Mucosa of rectum (tissue), 2 donors: ENCODE measurements at regions not wholly inside any gene's neighbourhood (a gene's known extent, or its start where the extent isn't known, plus 50 kb on each side); places are given as distances from the start of the nearest gene placed in this dataset.

Source experiments
- H3K27ac ChIP-seq, 2 donors: one replicate each; pipeline ENCODE4 v1.7.0; 2013; ENCODE audit warnings: inconsistent platforms in 2 of 2, low read depth in 2 of 2, low read length in 2 of 2
- H3K27me3 ChIP-seq, 2 donors: one replicate each; pipeline ENCODE4 v1.7.0; 2013; ENCODE audit warnings: low read length in 2 of 2; ENCODE audit not compliant: control insufficient read depth in 2 of 2, insufficient read depth in 2 of 2
- H3K36me3 ChIP-seq, 2 donors: one replicate each; pipeline ENCODE4 v1.7.0; 2013; ENCODE audit warnings: low read length in 2 of 2; ENCODE audit not compliant: control insufficient read depth in 2 of 2, insufficient read depth in 2 of 2
- H3K4me1 ChIP-seq, 2 donors: one replicate each; pipeline ENCODE4 v1.7.0; 2013; ENCODE audit warnings: low read length in 2 of 2, mild to moderate bottlenecking in 1 of 2; ENCODE audit not compliant: control insufficient read depth in 2 of 2, insufficient read depth in 2 of 2
- H3K4me3 ChIP-seq, 2 donors: one replicate each; pipeline ENCODE4 v1.7.0; 2013; ENCODE audit warnings: low read length in 2 of 2
- H3K9ac ChIP-seq, 2 donors: one replicate each; pipeline ENCODE4 v1.7.0; 2013; ENCODE audit warnings: low read length in 2 of 2, low read depth in 1 of 2, mild to moderate bottlenecking in 1 of 2
- H3K9me3 ChIP-seq, 2 donors: one replicate each; pipeline ENCODE4 v1.7.0; 2013; ENCODE audit warnings: low read length in 2 of 2; ENCODE audit not compliant: control insufficient read depth in 2 of 2
- donor health status: healthy.
- donor health status: Normal muscosa, but diverticular disease.

GRCh38 chr11:32039149-32039548 lies 51.7 kb upstream of the RCN1 start:
- H3K9ac ChIP-seq, result no peak overlapping the region
- H3K4me3 ChIP-seq, result no peak overlapping the region
- H3K27ac ChIP-seq, result no peak overlapping the region
- no peaks in the 10 kb centered on the region for H3K27me3 ChIP-seq
- H3K9me3 ChIP-seq, result no peaks in the 10 kb centered on the region
- no peaks in the 10 kb centered on the region for H3K36me3 ChIP-seq
- H3K4me1 ChIP-seq, result no peaks in the 10 kb centered on the region

- Histone ChIP-seq H3K9me3 (no peaks in the 10 kb centered on the region), H3K27me3 (no peaks in the 10 kb centered on the region), H3K4me1 (no peaks in the 10 kb centered on the region), H3K4me3 (no peak overlapping the region), H3K27ac (no peak overlapping the region), H3K36me3 (no peaks in the 10 kb centered on the region), H3K9ac (no peak overlapping the region)
Measured at GRCh38 chr11:32034680-32035079, 56.2 kb upstream of the RCN1 start.

GRCh38 chr11:32034149-32034548 lies 56.7 kb upstream of the RCN1 start:
- Histone ChIP-seq H3K4me1 (no peaks in the 10 kb centered on the region), H3K9ac (no peak overlapping the region), H3K27ac (no peak overlapping the region), H3K27me3 (no peaks in the 10 kb centered on the region), H3K4me3 (no peak overlapping the region), H3K9me3 (no peaks in the 10 kb centered on the region), H3K36me3 (no peaks in the 10 kb centered on the region)

DNA sequence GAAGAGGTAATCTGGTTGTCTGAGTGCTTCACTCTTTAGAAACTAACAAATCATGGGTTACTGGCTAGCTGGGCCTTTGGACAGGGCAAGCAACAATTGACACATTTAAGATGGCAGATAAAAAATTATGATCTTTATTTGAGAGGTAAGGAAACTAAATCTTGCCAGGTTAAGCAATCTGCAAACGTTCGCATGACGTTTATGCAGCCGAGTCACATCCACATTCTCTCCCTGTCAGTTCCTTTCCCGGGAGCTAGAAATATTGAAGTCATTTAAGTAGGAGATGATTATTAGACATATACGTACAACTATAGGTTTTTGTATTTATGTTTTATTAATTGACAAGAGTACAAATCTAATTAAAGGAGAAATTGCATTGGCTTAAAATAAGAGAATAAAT lies 57.4 kb upstream of the RCN1 start:
- H3K4me3 ChIP-seq, result no peak overlapping the region
- no peaks in the 10 kb centered on the region for H3K36me3 ChIP-seq
- no peak overlapping the region for H3K27ac ChIP-seq
- no peaks in the 10 kb centered on the region for H3K9me3 ChIP-seq
- H3K27me3 ChIP-seq, result no peaks in the 10 kb centered on the region
- H3K4me1 ChIP-seq, result no peaks in the 10 kb centered on the region
- no peak overlapping the region for H3K9ac ChIP-seq

- H3K27ac ChIP-seq, result no peak overlapping the region
- no peaks in the 10 kb centered on the region for H3K36me3 ChIP-seq
- H3K9ac ChIP-seq, result no peak overlapping the region
- H3K27me3 ChIP-seq, result no peaks in the 10 kb centered on the region
- H3K4me1 ChIP-seq, result no peaks in the 10 kb centered on the region
- no peak overlapping the region for H3K4me3 ChIP-seq
- H3K9me3 ChIP-seq, result no peaks in the 10 kb centered on the region
Measured at GRCh38 chr11:32033067-32033466, 57.8 kb upstream of the RCN1 start.

DNA sequence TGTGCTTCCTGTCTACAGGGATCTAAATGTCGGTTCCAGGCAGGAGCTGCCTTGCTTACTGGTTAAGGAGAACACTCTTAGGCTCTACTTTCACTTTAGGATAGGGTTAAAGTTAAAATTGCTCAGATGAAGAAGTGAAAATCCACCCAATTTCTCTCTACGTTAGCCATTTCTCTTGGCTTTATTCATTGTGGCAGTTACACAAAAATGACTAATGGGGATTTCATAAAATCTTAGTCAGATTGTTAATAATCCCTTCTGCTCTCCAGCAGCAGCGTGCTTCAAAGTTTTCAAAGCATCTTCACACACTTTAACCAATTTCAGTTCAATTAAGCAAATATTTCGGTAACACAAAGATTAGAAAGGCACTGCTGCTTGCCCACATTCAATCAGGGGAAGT lies 58.4 kb upstream of the RCN1 start:
- Histone ChIP-seq H3K27me3 (no peaks in the 10 kb centered on the region), H3K4me1 (no peaks in the 10 kb centered on the region), H3K9me3 (no peaks in the 10 kb centered on the region)

GRCh38 chr11:32032052-32032451 lies 58.8 kb upstream of the RCN1 start:
- Histone ChIP-seq H3K9ac (no peak overlapping the region), H3K4me3 (no peak overlapping the region), H3K4me1 (no peaks in the 10 kb centered on the region), H3K27me3 (no peaks in the 10 kb centered on the region), H3K36me3 (no peaks in the 10 kb centered on the region), H3K9me3 (no peaks in the 10 kb centered on the region), H3K27ac (no peak overlapping the region)

More for the DNA sequence above, 58.4 kb upstream of the RCN1 start:
- no peaks in the 10 kb centered on the region for H3K36me3 ChIP-seq
- H3K4me3 ChIP-seq, result no peak overlapping the region
- no peak overlapping the region for H3K9ac ChIP-seq
- no peak overlapping the region for H3K27ac ChIP-seq

DNA sequence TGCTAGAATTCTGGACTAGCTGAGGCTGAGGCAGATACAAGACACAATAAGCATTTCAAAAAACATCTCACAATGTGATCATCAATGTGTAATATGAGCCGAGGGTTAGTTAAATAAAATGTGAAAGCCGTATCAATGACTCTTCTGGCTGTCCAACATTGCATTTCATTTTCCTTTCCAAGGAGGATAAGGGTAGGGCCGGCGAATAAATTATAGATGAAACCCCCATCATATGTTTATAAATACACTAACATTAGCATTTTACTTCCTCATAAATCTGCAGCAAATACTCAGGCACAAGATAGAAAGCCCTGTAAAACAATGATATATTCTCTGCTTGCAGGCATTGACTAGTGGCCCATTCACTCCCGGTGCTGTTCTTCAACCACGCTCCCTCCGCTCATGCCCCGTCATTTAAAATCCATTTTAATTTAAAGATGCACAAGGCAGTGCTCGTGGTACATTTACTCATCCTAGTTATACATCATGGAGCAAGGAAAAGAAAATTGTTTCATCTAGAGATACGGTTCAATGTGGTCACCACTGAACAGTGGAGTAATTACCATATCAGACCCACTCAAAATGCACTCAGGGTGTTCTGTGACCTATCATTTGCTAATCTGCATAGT lies 59.9 kb upstream of the RCN1 start:
- no peaks in the 10 kb centered on the region for H3K36me3 ChIP-seq
- no peak overlapping the region for H3K9ac ChIP-seq
- no peak overlapping the region for H3K4me3 ChIP-seq
- no peaks in the 10 kb centered on the region for H3K27me3 ChIP-seq
- H3K4me1 ChIP-seq, result no peaks in the 10 kb centered on the region
- no peak overlapping the region for H3K27ac ChIP-seq
- H3K9me3 ChIP-seq, result no peaks in the 10 kb centered on the region

GRCh38 chr11:32029721-32030120 lies 61.2 kb upstream of the RCN1 start:
- H3K4me1 ChIP-seq, result no peaks in the 10 kb centered on the region
- no peak overlapping the region for H3K9ac ChIP-seq
- no peaks in the 10 kb centered on the region for H3K36me3 ChIP-seq
- H3K27ac ChIP-seq, result no peak overlapping the region
- H3K9me3 ChIP-seq, result peaks cover 0 to 2% of the 10 kb centered on the region in 2 donors
- H3K27me3 ChIP-seq, result no peaks in the 10 kb centered on the region
- no peak overlapping the region for H3K4me3 ChIP-seq

- H3K9ac ChIP-seq, result no peak overlapping the region
- H3K4me3 ChIP-seq, result no peak overlapping the region
- H3K27me3 ChIP-seq, result no peaks in the 10 kb centered on the region
- H3K27ac ChIP-seq, result no peak overlapping the region
- H3K4me1 ChIP-seq, result no peaks in the 10 kb centered on the region
- H3K9me3 ChIP-seq, result peaks cover 0 to 2% of the 10 kb centered on the region in 2 donors
- H3K36me3 ChIP-seq, result no peaks in the 10 kb centered on the region
Measured at GRCh38 chr11:32028201-32028600, 62.7 kb upstream of the RCN1 start.

DNA sequence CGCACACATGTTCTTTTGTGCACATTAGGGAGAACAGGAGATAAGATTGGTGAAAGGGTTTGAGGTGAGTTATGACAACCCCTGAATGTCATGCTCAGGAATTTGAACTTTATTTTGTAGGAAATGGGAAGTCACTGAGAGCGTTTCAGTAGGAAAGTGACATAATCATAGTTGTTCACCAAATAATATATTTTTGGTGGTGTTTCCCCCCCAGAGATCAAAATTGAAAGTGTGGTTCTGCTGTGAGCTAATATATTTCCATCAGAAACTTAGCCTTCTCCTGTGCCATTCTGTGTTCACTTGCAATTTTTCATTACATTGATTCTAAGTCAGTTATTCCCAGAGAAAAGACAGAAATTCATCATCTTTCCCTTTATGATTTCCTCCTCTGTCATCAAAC lies 64.1 kb upstream of the RCN1 start:
- Histone ChIP-seq H3K27ac (no peak overlapping the region), H3K4me3 (no peak overlapping the region), H3K36me3 (no peaks in the 10 kb centered on the region), H3K9me3 (peaks cover 0 to 2% of the 10 kb centered on the region in 2 donors), H3K9ac (no peak overlapping the region), H3K27me3 (no peaks in the 10 kb centered on the region), H3K4me1 (no peaks in the 10 kb centered on the region)
